ENCODE measurements at regions not wholly inside any gene's neighbourhood (a gene's known extent, or its start where the extent isn't known, plus 50 kb on each side); places are given as distances from the start of the nearest gene placed in this dataset.
"Not testable (repeated sequence)": the region's sequence is repeated elsewhere in the genome, so short reads cannot be mapped to it uniquely, and the experiment has no call there.

DNA sequence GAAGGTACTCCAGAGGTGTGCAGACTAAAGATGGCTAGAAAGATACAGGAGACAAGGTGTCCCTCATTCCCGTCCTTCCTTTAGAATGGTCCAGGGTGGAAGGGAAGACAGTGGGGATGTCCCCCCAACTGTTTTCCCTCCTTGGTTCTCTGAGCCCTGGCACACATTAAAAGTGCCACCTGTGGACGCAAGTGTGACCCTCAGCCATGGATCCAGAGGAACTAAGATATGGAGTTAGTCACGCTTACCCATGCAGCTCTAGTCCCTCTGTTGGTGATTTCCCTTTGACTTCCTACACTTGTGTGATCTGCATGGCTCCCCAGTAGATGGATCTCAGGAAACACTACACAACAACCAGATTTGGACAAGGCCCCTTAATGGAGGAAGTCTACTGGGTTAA lies 113.1 kb upstream of the SRD5A2 start:
- TF ChIP-seq, protein P1, sequence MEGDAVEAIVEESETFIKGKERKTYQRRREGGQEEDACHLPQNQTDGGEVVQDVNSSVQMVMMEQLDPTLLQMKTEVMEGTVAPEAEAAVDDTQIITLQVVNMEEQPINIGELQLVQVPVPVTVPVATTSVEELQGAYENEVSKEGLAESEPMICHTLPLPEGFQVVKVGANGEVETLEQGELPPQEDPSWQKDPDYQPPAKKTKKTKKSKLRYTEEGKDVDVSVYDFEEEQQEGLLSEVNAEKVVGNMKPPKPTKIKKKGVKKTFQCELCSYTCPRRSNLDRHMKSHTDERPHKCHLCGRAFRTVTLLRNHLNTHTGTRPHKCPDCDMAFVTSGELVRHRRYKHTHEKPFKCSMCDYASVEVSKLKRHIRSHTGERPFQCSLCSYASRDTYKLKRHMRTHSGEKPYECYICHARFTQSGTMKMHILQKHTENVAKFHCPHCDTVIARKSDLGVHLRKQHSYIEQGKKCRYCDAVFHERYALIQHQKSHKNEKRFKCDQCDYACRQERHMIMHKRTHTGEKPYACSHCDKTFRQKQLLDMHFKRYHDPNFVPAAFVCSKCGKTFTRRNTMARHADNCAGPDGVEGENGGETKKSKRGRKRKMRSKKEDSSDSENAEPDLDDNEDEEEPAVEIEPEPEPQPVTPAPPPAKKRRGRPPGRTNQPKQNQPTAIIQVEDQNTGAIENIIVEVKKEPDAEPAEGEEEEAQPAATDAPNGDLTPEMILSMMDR (IDR thresholded peaks at IDR 0.05; ENCODE audit: low read depth, low read length, missing control alignments): no peak
- H3K4me3 ChIP-seq (ENCODE audit: low read depth, low read length): no peak overlapping the region
- DNase-seq (ENCODE audit: low read depth): no peak

DNA sequence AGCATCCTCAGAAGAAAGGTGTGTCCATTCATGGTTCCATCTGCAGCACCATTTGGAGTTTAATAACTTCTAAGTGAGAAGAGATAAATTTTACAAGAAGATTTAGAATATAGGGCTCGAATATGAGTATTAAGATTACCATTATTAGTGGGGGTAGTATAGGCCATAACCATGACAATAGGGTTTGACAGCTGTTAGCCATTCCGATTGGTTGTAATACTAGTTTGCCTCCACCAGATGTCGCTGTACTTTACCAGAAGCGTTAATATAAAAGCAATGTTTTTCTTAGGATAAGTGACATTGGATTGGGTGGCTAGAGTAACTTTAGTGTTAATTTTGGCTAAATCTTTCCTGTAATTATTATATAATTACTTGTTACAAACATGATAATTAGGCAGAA lies 107.5 kb upstream of the SRD5A2 start:
- no peak for DNase-seq (ENCODE audit: low read depth)
- H3K4me3 ChIP-seq (ENCODE audit: low read depth, low read length): no peak overlapping the region
- TF ChIP-seq, protein P1 (IDR thresholded peaks at IDR 0.05; ENCODE audit: low read depth, low read length, missing control alignments): peak; percentile 53

- not testable (repeated sequence) for H3K4me3 ChIP-seq (ENCODE audit: low read depth, low read length); DNase-seq (ENCODE audit: low read depth)
Observed at GRCh38 chr2:31683506-31683905, 102.8 kb upstream of the SRD5A2 start.

GRCh38 chr2:31675485-31675901 lies 94.8 kb upstream of the SRD5A2 start:
- TF ChIP-seq, protein P1 (IDR thresholded peaks at IDR 0.05; ENCODE audit: low read depth, low read length, missing control alignments): peak; percentile 14
- H3K4me3 ChIP-seq (ENCODE audit: low read depth, low read length): no peak overlapping the region
- DNase-seq (ENCODE audit: low read depth): no peak

DNA sequence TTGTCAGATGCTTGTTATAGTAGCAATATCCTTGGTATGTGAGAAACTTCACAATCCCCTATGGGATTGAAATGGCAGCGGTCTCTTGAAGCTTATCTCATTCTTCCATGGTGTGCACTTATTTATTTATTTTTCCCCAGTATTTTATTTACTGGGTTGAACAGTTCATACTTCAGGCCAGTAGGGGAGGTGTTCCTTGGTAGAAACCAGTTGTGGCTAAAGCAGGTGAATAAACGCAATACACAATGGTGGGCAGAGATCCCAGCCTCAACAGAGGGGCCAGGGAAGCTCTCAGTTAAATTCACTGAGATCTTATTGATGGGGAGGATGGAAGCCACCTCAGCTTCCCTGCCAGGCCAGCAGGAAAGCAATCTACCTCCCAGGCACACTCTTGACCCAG lies 93.7 kb upstream of the SRD5A2 start:
- TF ChIP-seq, protein P1 (IDR thresholded peaks at IDR 0.05; ENCODE audit: low read depth, low read length, missing control alignments): no peak
- DNase-seq (ENCODE audit: low read depth): no peak

GRCh38 chr2:31666878-31667277 lies 86.1 kb upstream of the SRD5A2 start:
- TF ChIP-seq, protein P1 (IDR thresholded peaks at IDR 0.05; ENCODE audit: low read depth, low read length, missing control alignments): no peak
- no peak overlapping the region for H3K4me3 ChIP-seq (ENCODE audit: low read depth, low read length)
- no peak for DNase-seq (ENCODE audit: low read depth)

More for the DNA sequence above, 93.7 kb upstream of the SRD5A2 start:
- H3K4me3 ChIP-seq (ENCODE audit: low read depth, low read length): no peak overlapping the region

DNA sequence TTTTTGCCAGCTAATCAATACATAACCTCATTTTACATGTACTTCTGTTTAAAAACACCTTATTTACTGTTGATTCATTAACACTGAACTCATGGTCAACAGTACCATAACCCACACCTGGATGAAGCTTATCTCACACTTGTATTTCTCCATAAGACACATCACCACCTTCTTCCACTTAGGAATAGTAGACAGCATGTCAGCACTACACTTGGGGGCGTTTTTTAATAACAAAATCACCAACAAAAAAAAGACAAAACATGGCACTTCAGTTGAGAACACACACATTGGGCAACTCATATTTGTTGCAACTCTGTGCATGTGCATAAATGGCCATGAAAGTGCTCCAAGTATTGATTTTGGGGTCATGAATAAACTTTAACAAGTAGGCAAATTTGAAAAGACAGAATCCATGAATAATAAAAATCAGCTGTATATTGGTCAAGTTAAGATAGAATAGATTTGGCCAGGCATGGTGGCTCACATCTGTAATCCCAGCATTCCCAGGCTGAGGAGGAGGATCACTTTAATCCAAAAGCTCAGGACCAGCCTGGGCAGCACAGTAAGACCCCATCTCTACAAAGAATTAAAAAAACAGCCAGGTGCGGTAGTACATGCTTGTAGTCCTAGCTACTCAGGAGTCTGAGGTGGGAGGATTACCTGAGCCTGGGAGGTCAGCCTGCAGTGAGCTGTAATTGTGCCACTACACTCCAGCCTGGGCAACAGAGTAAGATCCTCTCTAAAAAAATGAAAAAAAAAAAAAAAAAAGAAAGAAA lies 84.4 kb upstream of the SRD5A2 start:
- TF ChIP-seq, protein P1 (IDR thresholded peaks at IDR 0.05; ENCODE audit: low read depth, low read length, missing control alignments): no peak
- no peak for DNase-seq (ENCODE audit: low read depth)
- H3K4me3 ChIP-seq (ENCODE audit: low read depth, low read length): no peak overlapping the region
